Activated CD4-positive, alpha-beta T cell treated with anti-CD3 and anti-CD28 coated beads, Interleukin-2, amount 10 ng/mL, durations not matched to agents 7 days and 5 days (primary cell): ENCODE measurements at regions not wholly inside any gene's neighbourhood (a gene's known extent, or its start where the extent isn't known, plus 50 kb on each side); places are given as distances from the start of the nearest gene placed in this dataset.

Experiments used
- CTCF ChIA-PET: fragments of 350-600 bp; sonication (Branson Sonifier 250); formaldehyde crosslinking; loops from one replicate; lab custom pipeline; 2021; ENCODE audit warnings: antibody characterized with exemption; lab: Charles Lee
- POLR2A ChIA-PET: fragments of 350-600 bp; sonication (Branson Sonifier 250); formaldehyde crosslinking; loops from one replicate; lab custom pipeline; 2021; ENCODE audit warnings: antibody characterized with exemption; lab: Charles Lee
- DNase-seq: peaks from one replicate; pipeline ENCODE4 v3.0.0-alpha.2; 2020
- H3K27ac Mint-ChIP-seq: one replicate; pipeline ENCODE4 v1.8.0; 2021; ENCODE audit warnings: mild to moderate bottlenecking, moderate library complexity, mixed read lengths
- H3K27me3 Mint-ChIP-seq: one replicate; pipeline ENCODE4 v1.8.0; 2021; ENCODE audit warnings: mixed read lengths
- H3K36me3 Mint-ChIP-seq: one replicate; pipeline ENCODE4 v1.8.0; 2021; ENCODE audit warnings: low read depth, mixed read lengths
- H3K4me1 Mint-ChIP-seq: one replicate; pipeline ENCODE4 v1.8.0; 2021; ENCODE audit warnings: mixed read lengths
- H3K4me3 Mint-ChIP-seq: one replicate; pipeline ENCODE4 v1.8.0; 2021; ENCODE audit warnings: mild to moderate bottlenecking, moderate library complexity, mixed read lengths
- H3K9me3 Mint-ChIP-seq: one replicate; pipeline ENCODE4 v1.8.0; 2021; ENCODE audit warnings: mixed read lengths

DNA sequence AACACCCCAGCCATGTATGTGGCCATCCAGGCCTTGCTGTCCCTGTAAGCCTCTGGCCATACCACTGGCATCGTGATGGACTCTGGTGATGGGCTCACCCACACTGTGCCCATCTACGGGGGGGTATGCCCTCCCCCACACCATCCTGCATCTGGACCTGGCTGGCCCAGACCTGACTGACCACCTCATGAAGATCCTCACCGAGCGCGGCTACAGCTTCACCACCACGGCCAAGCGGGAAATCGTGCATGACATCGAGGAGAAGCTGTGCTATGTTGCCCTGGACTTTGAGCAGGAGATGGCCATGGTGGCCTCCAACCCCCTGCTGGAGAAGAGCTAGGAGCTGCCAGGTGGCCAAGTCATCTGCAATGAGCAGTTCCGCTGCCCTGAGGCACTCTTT lies 80.4 kb upstream of the ZCCHC2 start:
- no peak for DNase-seq
- POLR2A ChIA-PET: no interaction called here
- no peaks in the 10 kb centered on the region for H3K9me3 Mint-ChIP-seq
- H3K27ac Mint-ChIP-seq: no peak overlapping the region
- peaks cover 2% of the 10 kb centered on the region for H3K4me1 Mint-ChIP-seq
- CTCF ChIA-PET: interaction anchor here (1.3 kb wide), 1 partner anchor 10 kb away, joined by 4 read pairs; no protein-coding TSS in a partner anchor
- H3K36me3 Mint-ChIP-seq: no peaks in the 10 kb centered on the region
- H3K4me3 Mint-ChIP-seq: no peak overlapping the region
- H3K27me3 Mint-ChIP-seq: no peaks in the 10 kb centered on the region

DNA sequence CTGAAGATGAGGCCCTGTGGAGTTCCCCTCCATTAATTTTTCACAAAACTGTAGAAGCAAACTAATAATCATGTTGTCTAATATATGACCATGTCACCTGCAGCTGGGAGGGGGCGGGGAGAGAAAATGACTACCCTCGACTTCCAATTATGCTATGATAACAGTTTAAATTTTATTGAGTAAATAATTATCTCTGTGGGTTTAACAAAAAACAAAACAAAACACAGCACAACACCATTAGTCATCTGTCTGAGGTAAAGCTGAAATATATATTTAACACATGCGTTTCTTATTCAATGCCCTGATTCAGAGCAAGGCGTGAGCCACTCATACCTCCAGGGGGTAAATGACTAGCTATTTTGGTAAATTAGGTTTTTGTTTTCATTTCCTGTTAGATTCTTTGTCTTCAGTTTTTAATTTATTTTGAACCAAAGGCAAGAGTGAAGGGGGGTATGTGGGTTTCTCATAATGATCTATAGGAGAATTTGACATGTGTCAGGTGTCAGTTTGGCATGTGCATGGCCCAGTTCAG lies 77.4 kb upstream of the ZCCHC2 start:
- no peak overlapping the region for H3K27ac Mint-ChIP-seq
- DNase-seq: no peak
- peaks cover 8% of the 10 kb centered on the region for H3K9me3 Mint-ChIP-seq

DNA sequence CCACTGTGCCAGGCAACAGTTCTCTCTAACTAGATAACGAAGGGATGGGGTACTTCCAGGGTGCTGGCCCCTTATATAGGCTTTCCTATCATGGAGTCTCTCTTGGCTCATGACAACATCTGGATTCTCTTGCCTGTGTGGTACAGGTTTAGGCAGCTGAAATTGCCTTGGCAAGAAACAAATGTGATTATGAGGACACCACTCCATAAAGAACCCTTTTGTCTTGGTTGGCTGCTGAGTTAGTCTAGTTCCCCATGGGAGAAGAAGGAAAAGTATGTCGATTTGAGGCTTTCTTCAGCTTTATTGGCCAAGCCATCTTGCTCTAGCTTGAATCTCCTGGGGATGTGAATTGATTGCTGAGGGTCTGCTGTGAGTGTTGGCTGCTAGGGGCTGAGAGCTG lies 76.3 kb upstream of the ZCCHC2 start:
- no peak for DNase-seq
- peaks cover 8% of the 10 kb centered on the region for H3K9me3 Mint-ChIP-seq
- H3K27me3 Mint-ChIP-seq: no peaks in the 10 kb centered on the region
- ChIA-PET POLR2A (no interaction called here), CTCF (interaction anchor here (1.4 to 1.6 kb wide), 3 partner anchors 9 to 137 kb away, joined by 3 to 5 read pairs (median 3); no protein-coding TSS in a partner anchor)
- peaks cover 4% of the 10 kb centered on the region for H3K4me1 Mint-ChIP-seq
- no peak overlapping the region for H3K27ac Mint-ChIP-seq
- H3K4me3 Mint-ChIP-seq: no peak overlapping the region
- peaks cover 3% of the 10 kb centered on the region for H3K36me3 Mint-ChIP-seq

More for the DNA sequence above, 77.4 kb upstream of the ZCCHC2 start:
- no peaks in the 10 kb centered on the region for H3K27me3 Mint-ChIP-seq
- H3K4me3 Mint-ChIP-seq: no peak overlapping the region
- peaks cover 3% of the 10 kb centered on the region for H3K36me3 Mint-ChIP-seq
- ChIA-PET POLR2A (no interaction called here), CTCF (interaction anchor here (1.3 to 1.8 kb wide), 3 partner anchors 9 to 14 kb away, joined by 3 to 10 read pairs (median 4); no protein-coding TSS in a partner anchor)
- peaks cover 2% of the 10 kb centered on the region for H3K4me1 Mint-ChIP-seq

DNA sequence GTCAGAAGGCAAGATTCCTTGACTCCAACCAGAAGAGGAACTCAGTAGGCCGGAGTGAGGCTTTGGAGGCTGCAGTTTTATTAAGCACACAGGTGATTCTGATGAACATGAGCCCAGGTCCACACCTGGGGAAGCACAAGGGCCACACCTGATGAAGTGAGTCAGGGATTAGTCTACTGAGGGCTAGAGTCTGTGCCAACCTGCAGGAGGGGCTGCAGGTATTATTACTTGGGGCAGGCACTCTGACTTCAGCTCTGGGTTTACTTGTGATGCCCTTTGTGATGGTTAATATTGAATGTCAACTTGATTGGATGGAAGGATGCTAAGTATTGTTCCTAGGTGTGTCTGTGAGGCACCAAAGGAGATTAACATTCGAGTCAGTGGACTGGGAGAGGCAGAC lies 75.2 kb upstream of the ZCCHC2 start:
- Mint-ChIP-seq H3K36me3 (peaks cover 3% of the 10 kb centered on the region), H3K9me3 (peaks cover 8% of the 10 kb centered on the region), H3K27ac (no peak overlapping the region), H3K27me3 (no peaks in the 10 kb centered on the region), H3K4me3 (no peak overlapping the region), H3K4me1 (peaks cover 11% of the 10 kb centered on the region)
- CTCF ChIA-PET: interaction anchor here (0.6 to 1.6 kb wide), 4 partner anchors 8 to 327 kb away, joined by 3 to 5 read pairs (median 4); no protein-coding TSS in a partner anchor
- DNase-seq: no peak
- POLR2A ChIA-PET: no interaction called here

DNA sequence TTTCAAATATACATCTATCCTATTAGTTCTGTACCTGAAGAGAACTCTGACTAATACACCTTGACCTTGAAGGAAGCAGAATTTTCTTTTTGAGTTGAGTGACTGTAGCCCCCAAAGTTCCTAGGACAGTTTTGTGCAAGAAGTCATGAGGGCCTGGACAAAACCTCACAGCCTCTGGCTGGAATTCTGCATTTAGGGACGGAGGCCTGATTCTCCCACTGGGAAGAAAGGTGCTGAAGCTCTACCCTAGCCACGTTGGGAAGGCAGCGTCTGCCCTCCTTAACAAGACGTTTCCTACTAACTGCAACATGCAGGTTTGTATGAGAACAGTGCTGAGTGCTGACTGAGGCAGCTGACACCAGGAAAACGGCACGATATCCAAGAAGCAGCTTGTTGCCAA lies 74.4 kb upstream of the ZCCHC2 start:
- DNase-seq: no peak
- H3K4me3 Mint-ChIP-seq: no peak overlapping the region
- peaks cover 9% of the 10 kb centered on the region for H3K9me3 Mint-ChIP-seq
- H3K36me3 Mint-ChIP-seq: peaks cover 3% of the 10 kb centered on the region
- peaks cover 14% of the 10 kb centered on the region for H3K4me1 Mint-ChIP-seq
- ChIA-PET POLR2A (no interaction called here), CTCF (no interaction called here)
- H3K27me3 Mint-ChIP-seq: no peaks in the 10 kb centered on the region
- H3K27ac Mint-ChIP-seq: no peak overlapping the region

DNA sequence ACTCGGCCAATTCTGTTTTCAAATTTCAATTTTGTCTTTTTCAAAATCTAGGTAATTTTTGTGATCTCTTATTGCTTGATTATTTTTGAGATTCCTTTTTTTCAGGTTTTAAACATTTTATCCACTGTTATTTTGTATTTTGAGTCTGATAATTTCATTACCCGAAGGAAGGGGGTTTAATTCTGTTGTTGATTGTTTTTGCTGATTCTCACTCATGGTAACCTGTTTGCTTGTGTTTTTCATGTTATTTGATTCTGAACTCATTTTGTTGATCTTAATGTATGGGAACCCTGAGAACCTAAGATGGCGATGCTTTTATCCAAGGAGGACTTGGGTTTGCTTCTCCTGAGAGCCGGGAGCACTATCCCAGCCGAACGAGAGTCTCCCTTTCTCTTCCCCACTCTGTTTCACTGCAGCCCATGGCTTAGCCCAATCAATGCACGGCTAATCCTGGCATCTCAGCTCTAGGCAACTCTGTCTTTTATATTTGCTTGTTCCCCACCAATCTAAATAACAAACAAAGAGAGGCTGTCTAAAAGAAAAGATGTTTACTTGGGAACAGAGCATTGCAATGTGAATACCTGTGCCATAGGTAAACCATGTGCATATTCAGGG lies 73.2 kb upstream of the ZCCHC2 start:
- peaks cover 3% of the 10 kb centered on the region for H3K36me3 Mint-ChIP-seq
- no peak overlapping the region for H3K4me3 Mint-ChIP-seq
- H3K4me1 Mint-ChIP-seq: peaks cover 21% of the 10 kb centered on the region
- POLR2A ChIA-PET: no interaction called here
- CTCF ChIA-PET: interaction anchor here (1.8 kb wide), 1 partner anchor 10 kb away, joined by 3 read pairs; no protein-coding TSS in a partner anchor
- peaks cover under 1% of the 10 kb centered on the region for H3K27me3 Mint-ChIP-seq
- H3K27ac Mint-ChIP-seq: no peak overlapping the region
- DNase-seq: no peak
- peaks cover 10% of the 10 kb centered on the region for H3K9me3 Mint-ChIP-seq

DNA sequence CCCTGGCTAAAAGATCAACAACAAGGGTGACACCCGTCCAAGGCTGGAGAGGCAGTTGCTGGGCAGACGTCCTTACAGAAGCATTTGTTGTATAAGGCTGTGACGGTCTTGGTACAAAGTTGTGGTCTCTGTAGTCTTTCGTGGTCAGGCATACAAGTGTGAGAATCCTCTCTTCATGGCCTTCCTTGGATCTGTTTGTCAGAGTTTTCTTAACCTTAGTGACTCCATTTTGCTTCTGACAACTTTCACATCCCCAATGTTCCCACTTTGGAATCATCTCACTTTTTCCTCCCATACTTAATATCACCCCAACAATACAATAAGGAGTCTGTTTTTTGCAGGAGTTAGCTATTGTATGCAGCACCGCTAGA lies 72.7 kb upstream of the ZCCHC2 start:
- Mint-ChIP-seq H3K4me1 (peaks cover 21% of the 10 kb centered on the region), H3K27me3 (peaks cover 4% of the 10 kb centered on the region), H3K4me3 (no peak overlapping the region), H3K27ac (no peak overlapping the region), H3K36me3 (peaks cover 3% of the 10 kb centered on the region), H3K9me3 (peaks cover 10% of the 10 kb centered on the region)
- ChIA-PET POLR2A (no interaction called here), CTCF (interaction anchor here (1.8 kb wide), 1 partner anchor 10 kb away, joined by 3 read pairs; no protein-coding TSS in a partner anchor)
- no peak for DNase-seq

DNA sequence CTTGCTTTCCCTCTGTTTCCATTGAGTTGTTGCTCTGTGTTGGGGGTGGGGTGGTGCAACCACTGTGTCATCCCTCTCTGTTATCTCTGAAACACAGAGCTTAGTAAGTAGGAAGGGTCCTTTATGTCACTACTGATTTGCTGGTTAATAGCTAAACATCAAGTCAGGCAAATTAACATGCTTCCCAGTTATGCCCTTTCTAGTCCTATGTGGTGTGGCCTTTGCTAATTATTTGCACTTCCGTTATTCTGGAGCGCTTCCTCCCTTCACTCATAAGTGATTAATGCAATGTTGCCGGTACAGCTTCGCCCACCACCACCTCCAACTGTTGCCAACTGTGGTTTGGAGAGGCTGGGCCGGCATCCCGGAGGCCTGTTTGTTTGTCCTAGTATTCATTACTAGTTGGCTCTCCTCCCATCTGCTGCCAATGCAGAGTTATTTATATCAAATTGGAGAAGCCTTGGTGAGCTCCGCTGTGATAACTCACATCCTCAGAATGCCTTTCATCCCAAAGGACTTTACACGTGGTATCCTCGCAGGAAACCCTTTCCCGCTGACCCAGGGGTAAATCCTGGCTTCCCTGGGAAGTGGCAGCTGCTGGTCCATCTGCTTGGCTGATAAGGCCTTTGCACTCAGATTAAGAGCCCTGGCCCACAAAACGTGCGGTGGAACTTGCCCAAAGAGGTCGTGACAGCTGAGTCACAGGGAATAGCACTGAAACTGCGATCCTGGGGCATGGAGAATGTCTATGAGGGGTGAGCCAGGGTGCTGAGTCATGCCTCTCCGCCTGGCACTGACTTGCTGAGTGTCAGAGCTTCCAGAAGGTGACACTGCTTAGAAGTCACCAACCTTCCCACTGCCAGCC lies 72.0 kb upstream of the ZCCHC2 start:
- peaks cover 19% of the 10 kb centered on the region for H3K4me1 Mint-ChIP-seq
- H3K4me3 Mint-ChIP-seq: no peak overlapping the region
- ChIA-PET POLR2A (no interaction called here), CTCF (interaction anchor here (0.9 to 1.8 kb wide), 2 partner anchors 9 to 54 kb away, joined by 3 read pairs; no protein-coding TSS in a partner anchor)
- DNase-seq: no peak
- H3K27ac Mint-ChIP-seq: no peak overlapping the region
- H3K9me3 Mint-ChIP-seq: peaks cover 10% of the 10 kb centered on the region
- H3K36me3 Mint-ChIP-seq: peaks cover 3% of the 10 kb centered on the region
- peaks cover 4% of the 10 kb centered on the region for H3K27me3 Mint-ChIP-seq

DNA sequence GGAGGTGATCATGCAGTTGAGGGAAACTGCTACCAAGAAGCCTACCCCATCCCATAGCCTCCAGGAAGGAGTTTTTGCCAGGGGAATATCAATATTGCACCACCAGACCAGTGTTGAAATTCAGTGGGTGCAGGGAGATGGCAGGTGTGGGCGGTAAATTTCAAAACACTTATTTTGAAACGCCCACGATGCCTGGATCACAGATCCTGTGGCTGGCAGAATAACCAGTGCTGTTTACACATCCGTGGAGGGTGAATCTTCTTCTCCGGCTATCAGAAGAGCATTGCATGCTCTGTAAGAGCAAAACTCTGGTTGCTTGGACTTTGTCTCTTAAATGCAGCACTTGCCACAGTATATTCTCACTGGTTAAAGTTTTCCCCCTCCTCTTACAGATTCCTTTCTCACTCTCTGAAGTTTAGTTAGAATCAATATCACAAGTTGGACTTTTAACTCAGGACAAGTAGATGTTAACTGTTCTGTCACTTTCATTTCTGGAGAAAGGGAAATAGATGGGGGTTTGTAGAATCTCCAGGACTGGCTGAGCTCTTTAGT lies 70.5 kb upstream of the ZCCHC2 start:
- Mint-ChIP-seq H3K36me3 (peaks cover 3% of the 10 kb centered on the region), H3K27ac (no peak overlapping the region), H3K4me1 (peaks cover 19% of the 10 kb centered on the region), H3K4me3 (no peak overlapping the region), H3K27me3 (peaks cover 4% of the 10 kb centered on the region), H3K9me3 (peaks cover 10% of the 10 kb centered on the region)
- CTCF ChIA-PET: no interaction called here
- DNase-seq: peak; percentile 15
- POLR2A ChIA-PET: no interaction called here

DNA sequence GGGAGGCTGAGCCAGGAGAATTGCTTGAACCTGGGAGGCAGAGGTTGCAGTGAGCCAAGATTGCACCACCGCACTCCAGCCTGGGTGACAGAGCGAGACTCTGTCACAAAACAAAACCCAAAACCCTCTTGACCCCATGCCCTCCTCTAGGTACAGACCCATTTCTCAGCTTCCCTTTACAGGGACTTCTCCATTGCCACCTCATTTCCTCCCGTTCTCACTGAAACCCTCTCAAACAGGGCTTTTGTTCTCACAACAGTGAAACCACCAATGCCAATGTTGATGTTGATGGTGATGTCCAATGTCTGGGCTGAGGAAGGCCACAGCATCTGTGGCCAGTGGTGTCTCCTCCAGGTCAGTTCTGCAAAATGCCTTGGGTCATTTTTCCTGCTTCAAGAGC lies 69.0 kb upstream of the ZCCHC2 start:
- peaks cover 10% of the 10 kb centered on the region for H3K9me3 Mint-ChIP-seq
- H3K27ac Mint-ChIP-seq: no peak overlapping the region
- ChIA-PET CTCF (interaction anchor here (0.6 to 1.3 kb wide), 3 partner anchors 23 to 68 kb away, joined by 3 read pairs; partner anchors contain the start of gene ZCCHC2), POLR2A (no interaction called here)
- peaks cover 3% of the 10 kb centered on the region for H3K36me3 Mint-ChIP-seq
- H3K4me3 Mint-ChIP-seq: no peak overlapping the region
- DNase-seq: no peak
- H3K4me1 Mint-ChIP-seq: peaks cover 19% of the 10 kb centered on the region
- H3K27me3 Mint-ChIP-seq: peaks cover 4% of the 10 kb centered on the region

DNA sequence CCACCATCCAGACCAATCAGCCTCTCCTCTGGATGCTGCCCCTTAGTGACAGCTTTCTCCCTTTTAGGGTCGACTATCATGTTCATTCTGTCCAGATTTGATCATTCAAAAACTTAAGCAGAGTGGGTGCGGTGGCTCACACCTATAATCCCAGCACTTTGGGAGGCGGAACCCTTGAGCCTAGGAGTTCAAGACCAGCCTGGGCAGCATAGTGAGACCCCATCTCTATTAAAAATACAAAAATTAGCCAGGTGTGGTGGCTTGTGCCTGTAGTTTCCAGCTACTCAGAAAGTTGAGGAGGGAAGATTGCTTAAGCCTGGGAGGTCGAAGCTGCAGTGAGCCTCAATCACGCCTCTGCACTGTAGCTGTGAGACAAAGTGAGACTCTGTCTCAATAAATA lies 68.3 kb upstream of the ZCCHC2 start:
- ChIA-PET POLR2A (no interaction called here), CTCF (interaction anchor here (0.6 to 1.4 kb wide), 4 partner anchors 24 to 169 kb away, joined by 3 to 4 read pairs (median 3); no protein-coding TSS in a partner anchor)
- H3K4me1 Mint-ChIP-seq: peaks cover 19% of the 10 kb centered on the region
- no peak overlapping the region for H3K4me3 Mint-ChIP-seq
- peaks cover 1% of the 10 kb centered on the region for H3K36me3 Mint-ChIP-seq
- peaks cover 4% of the 10 kb centered on the region for H3K27me3 Mint-ChIP-seq
- no peak for DNase-seq
- H3K9me3 Mint-ChIP-seq: peaks cover 8% of the 10 kb centered on the region
- no peak overlapping the region for H3K27ac Mint-ChIP-seq

DNA sequence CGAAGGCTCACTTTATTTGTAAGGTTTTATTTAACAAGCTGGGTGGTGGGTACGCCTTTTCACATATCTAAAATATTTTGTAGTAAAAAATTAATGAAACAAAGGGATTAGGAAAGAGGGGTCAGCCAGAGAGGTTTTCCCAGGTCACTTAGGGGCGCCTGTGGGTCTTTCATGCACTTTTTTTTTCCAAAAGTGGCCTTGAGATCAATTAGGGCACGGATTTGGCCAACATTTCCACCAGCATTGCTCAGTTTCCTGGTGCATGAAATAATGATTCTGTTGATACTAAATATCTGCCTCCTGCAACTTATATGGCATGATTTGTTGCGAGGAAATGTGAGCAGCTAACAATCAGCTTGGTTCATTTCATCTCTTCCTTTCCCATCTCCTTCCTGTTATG lies 67.6 kb upstream of the ZCCHC2 start:
- DNase-seq: no peak
- ChIA-PET CTCF (interaction anchor here (0.6 to 1.6 kb wide), 6 partner anchors 8 to 170 kb away, joined by 3 to 5 read pairs (median 4); no protein-coding TSS in a partner anchor), POLR2A (no interaction called here)
- peaks cover 4% of the 10 kb centered on the region for H3K27me3 Mint-ChIP-seq
- H3K4me1 Mint-ChIP-seq: peaks cover 19% of the 10 kb centered on the region
- H3K4me3 Mint-ChIP-seq: no peak overlapping the region
- H3K36me3 Mint-ChIP-seq: no peaks in the 10 kb centered on the region
- peaks cover 2% of the 10 kb centered on the region for H3K9me3 Mint-ChIP-seq
- H3K27ac Mint-ChIP-seq: no peak overlapping the region
